Nephron progenitor cell (in vitro differentiated cells): ENCODE measurements at regions not wholly inside any gene's neighbourhood (a gene's known extent, or its start where the extent isn't known, plus 50 kb on each side); places are given as distances from the start of the nearest gene placed in this dataset.

Experiments used
- DNase-seq: peaks from one replicate; pipeline ENCODE4 v3.0.0; 2021
- H3K27ac Mint-ChIP-seq: 2 replicates; pipeline ENCODE4 v1.8.0; 2021; ENCODE audit warnings: mild to moderate bottlenecking, moderate library complexity, mixed read lengths
- H3K27me3 Mint-ChIP-seq: 2 replicates; pipeline ENCODE4 v1.8.0; 2021; ENCODE audit warnings: mild to moderate bottlenecking, low read depth, mixed read lengths; ENCODE audit not compliant: poor library complexity
- H3K36me3 Mint-ChIP-seq: 2 replicates; pipeline ENCODE4 v1.8.0; 2021; ENCODE audit warnings: low read depth, mixed read lengths
- H3K4me1 Mint-ChIP-seq: 2 replicates; pipeline ENCODE4 v1.8.0; 2021; ENCODE audit warnings: mixed read lengths
- H3K4me3 Mint-ChIP-seq: 2 replicates; pipeline ENCODE4 v1.8.0; 2021; ENCODE audit warnings: mild to moderate bottlenecking, moderate library complexity, mixed read lengths
- H3K9me3 Mint-ChIP-seq: 2 replicates; pipeline ENCODE4 v1.8.0; 2021; ENCODE audit warnings: mild to moderate bottlenecking, moderate library complexity, mixed read lengths
- CTCF ChIP-seq: fragments of 200-600 bp; sonication (generic); IDR thresholded peaks from 2 replicates; pipeline ENCODE4 v1.5.0; 2021; ENCODE audit warnings: antibody characterized with exemption

GRCh38 chr17:14006249-14006942, 62.9 kb upstream of the COX10 start:
- peaks cover 18% of the 10 kb centered on the region for H3K36me3 Mint-ChIP-seq
- DNase-seq, result no peak
- no peak for TF ChIP-seq CTCF
- H3K9me3 Mint-ChIP-seq, result no peaks in the 10 kb centered on the region
- H3K27me3 Mint-ChIP-seq, result peaks cover 3% of the 10 kb centered on the region
- H3K4me1 Mint-ChIP-seq, result no peaks in the 10 kb centered on the region
- H3K27ac Mint-ChIP-seq, result no peak overlapping the region
- H3K4me3 Mint-ChIP-seq, result no peak overlapping the region

GRCh38 chr17:14007951-14008350, 61.4 kb upstream of the COX10 start:
- no peaks in the 10 kb centered on the region for H3K4me1 Mint-ChIP-seq
- H3K4me3 Mint-ChIP-seq, result no peak overlapping the region
- H3K27ac Mint-ChIP-seq, result no peak overlapping the region
- H3K36me3 Mint-ChIP-seq, result peaks cover 5% of the 10 kb centered on the region
- no peaks in the 10 kb centered on the region for H3K9me3 Mint-ChIP-seq
- H3K27me3 Mint-ChIP-seq, result peaks cover 3% of the 10 kb centered on the region
- no peak for TF ChIP-seq CTCF
- no peak for DNase-seq

- no peak for DNase-seq
- Mint-ChIP-seq H3K4me1 (no peaks in the 10 kb centered on the region), H3K9me3 (no peaks in the 10 kb centered on the region), H3K4me3 (no peak overlapping the region), H3K27ac (peak overlapping the region; percentile 1), H3K27me3 (no peaks in the 10 kb centered on the region), H3K36me3 (no peaks in the 10 kb centered on the region)
- TF ChIP-seq CTCF, result no peak
These were observed 58.1 kb upstream of the COX10 start for GRCh38 chr17:14011036-14011692.

- Mint-ChIP-seq H3K4me1 (no peaks in the 10 kb centered on the region), H3K36me3 (no peaks in the 10 kb centered on the region), H3K27me3 (no peaks in the 10 kb centered on the region), H3K4me3 (no peak overlapping the region), H3K9me3 (no peaks in the 10 kb centered on the region), H3K27ac (no peak overlapping the region)
- DNase-seq, result no peak
- TF ChIP-seq CTCF, result no peak
These were observed 57.4 kb upstream of the COX10 start for GRCh38 chr17:14011740-14012405.

GRCh38 chr17:14014657-14015056, 54.6 kb upstream of the COX10 start:
- no peak for DNase-seq
- Mint-ChIP-seq H3K9me3 (no peaks in the 10 kb centered on the region), H3K27ac (no peak overlapping the region), H3K27me3 (no peaks in the 10 kb centered on the region), H3K36me3 (peaks cover 16% of the 10 kb centered on the region), H3K4me3 (no peak overlapping the region), H3K4me1 (no peaks in the 10 kb centered on the region)
- TF ChIP-seq CTCF, result no peak
